NCI-H146 (cell line): ENCODE measurements at regions not wholly inside any gene's neighbourhood (a gene's known extent, or its start where the extent isn't known, plus 50 kb on each side); places are given as distances from the start of the nearest gene placed in this dataset.
"Not testable (repeated sequence)": the region's sequence is repeated elsewhere in the genome, so short reads cannot be mapped to it uniquely, and the experiment has no call there.

ENCODE experiments used
- DNase-seq: peaks from one replicate; lab custom pipeline; 2025; lab: John Stamatoyannopoulos, UW

- no peak for DNase-seq
Observed at GRCh38 chr9:120338340-120338739, 241.6 kb downstream of the CDK5RAP2 start.

GRCh38 chr9:120337131-120337530, 242.8 kb downstream of the CDK5RAP2 start:
- no peak for DNase-seq

GRCh38 chr9:120336753-120337090, 243.2 kb downstream of the CDK5RAP2 start:
- no peak for DNase-seq

- DNase-seq: no peak
Observed at GRCh38 chr9:120336021-120336752, 243.8 kb downstream of the CDK5RAP2 start.

- no peak for DNase-seq
Observed at GRCh38 chr9:120331913-120332312, 248.1 kb downstream of the CDK5RAP2 start.

- DNase-seq: no peak
Observed at GRCh38 chr9:120330031-120330430, 249.9 kb downstream of the CDK5RAP2 start.

- no peak for DNase-seq
Observed at GRCh38 chr9:120327322-120327721, 252.6 kb downstream of the CDK5RAP2 start.

- no peak for DNase-seq
Observed at GRCh38 chr9:120326049-120326693, 253.8 kb downstream of the CDK5RAP2 start.

- DNase-seq: peak; percentile 71
Observed at GRCh38 chr9:120324996-120325642, 254.8 kb downstream of the CDK5RAP2 start.

GRCh38 chr9:120324461-120324860, 255.5 kb downstream of the CDK5RAP2 start:
- no peak for DNase-seq

- DNase-seq: no peak
Observed at GRCh38 chr9:120323125-120323524, 256.8 kb downstream of the CDK5RAP2 start.

GRCh38 chr9:120319452-120319851, 260.5 kb downstream of the CDK5RAP2 start:
- no peak for DNase-seq

GRCh38 chr9:120315154-120315553, 264.8 kb downstream of the CDK5RAP2 start:
- no peak for DNase-seq

- DNase-seq: no peak
Observed at GRCh38 chr9:120312031-120312430, 267.9 kb downstream of the CDK5RAP2 start.

- no peak for DNase-seq
Observed at GRCh38 chr9:120310035-120310434, 269.9 kb downstream of the CDK5RAP2 start.

GRCh38 chr9:120308495-120308894, 271.5 kb downstream of the CDK5RAP2 start:
- peak; percentile 66 for DNase-seq

- DNase-seq: no peak
Observed at GRCh38 chr9:120307599-120307998, 272.4 kb downstream of the CDK5RAP2 start.

- no peak for DNase-seq
Observed at GRCh38 chr9:120306561-120306960, 273.4 kb downstream of the CDK5RAP2 start.

- DNase-seq: no peak
Observed at GRCh38 chr9:120306088-120306487, 273.9 kb downstream of the CDK5RAP2 start.

GRCh38 chr9:120304896-120305295, 275.1 kb downstream of the CDK5RAP2 start:
- DNase-seq: not testable (repeated sequence)

- DNase-seq: no peak
Observed at GRCh38 chr9:120303519-120303918, 276.4 kb downstream of the CDK5RAP2 start.

- DNase-seq: no peak
Observed at GRCh38 chr9:120299785-120300184, 280.2 kb downstream of the CDK5RAP2 start.

GRCh38 chr9:120294003-120294402, 286.0 kb downstream of the CDK5RAP2 start:
- DNase-seq: no peak
